Smooth muscle cell of the brain vasculature (primary cell): ENCODE measurements at regions not wholly inside any gene's neighbourhood (a gene's known extent, or its start where the extent isn't known, plus 50 kb on each side); places are given as distances from the start of the nearest gene placed in this dataset.
"Not testable (repeated sequence)": the region's sequence is repeated elsewhere in the genome, so short reads cannot be mapped to it uniquely, and the experiment has no call there.

Experiments used
- DNase-seq: peaks from one replicate; pipeline ENCODE4 v3.0.0-alpha.2; 2012; ENCODE audit warnings: low read depth, low spot score

DNA sequence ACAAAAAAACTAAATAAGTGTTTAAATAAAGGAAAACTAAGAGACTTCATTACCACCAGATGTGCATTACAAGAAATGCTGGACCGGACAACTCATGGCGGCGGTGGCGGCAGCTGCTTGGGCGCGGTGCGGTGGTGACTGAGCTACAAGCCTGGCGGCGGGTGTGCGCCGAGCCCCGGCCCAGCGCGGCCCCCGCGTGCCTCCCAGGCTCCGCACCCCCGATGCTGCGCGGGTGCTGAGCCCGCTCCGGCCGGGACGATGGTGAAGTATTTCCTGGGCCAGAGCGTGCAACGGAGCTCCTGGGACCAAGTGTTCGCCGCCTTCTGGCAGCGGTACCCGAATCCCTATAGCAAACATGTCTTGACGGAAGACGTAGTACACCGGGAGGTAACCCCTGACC is 52.2 kb upstream of the RCOR3 start:
- DNase-seq: no peak

DNA sequence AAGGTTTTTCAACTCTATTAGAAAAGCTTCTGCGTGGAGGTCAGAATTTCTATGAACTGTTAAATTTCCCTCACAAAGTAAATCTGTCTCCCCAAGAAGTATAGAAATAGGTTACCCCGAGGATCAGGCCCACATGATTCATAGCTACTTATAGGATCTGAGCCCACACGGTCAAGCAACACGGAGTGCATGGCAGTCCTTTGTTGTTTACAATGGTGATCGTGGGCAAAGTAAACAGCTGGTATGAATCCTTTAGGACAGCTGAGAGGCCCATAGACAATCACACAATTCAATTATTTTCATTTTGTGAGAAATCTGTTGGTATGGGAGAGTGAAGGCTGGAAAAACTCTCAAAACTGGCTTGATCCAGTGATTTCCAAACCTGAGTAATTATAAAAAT is 58.9 kb upstream of the RCOR3 start:
- DNase-seq: no peak

DNA sequence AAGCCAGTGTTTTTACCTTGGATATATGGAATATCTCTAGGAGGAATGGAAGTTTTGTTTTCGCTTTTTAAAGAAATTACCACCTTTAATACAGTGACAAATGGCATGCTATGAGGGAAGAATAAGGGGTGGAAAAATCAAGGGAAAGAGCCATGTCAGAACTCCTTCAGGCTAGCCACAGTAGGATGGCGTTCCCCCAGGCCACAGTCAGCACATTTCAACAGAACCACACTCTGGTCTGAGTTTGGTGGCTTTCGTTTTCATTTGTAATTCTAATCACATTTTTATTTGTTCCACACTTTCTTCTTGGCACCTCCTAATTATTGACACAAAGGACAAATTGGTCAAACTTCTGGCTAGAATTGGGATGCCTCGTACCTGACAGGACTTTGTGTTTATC is 60.3 kb upstream of the RCOR3 start:
- DNase-seq: no peak

DNA sequence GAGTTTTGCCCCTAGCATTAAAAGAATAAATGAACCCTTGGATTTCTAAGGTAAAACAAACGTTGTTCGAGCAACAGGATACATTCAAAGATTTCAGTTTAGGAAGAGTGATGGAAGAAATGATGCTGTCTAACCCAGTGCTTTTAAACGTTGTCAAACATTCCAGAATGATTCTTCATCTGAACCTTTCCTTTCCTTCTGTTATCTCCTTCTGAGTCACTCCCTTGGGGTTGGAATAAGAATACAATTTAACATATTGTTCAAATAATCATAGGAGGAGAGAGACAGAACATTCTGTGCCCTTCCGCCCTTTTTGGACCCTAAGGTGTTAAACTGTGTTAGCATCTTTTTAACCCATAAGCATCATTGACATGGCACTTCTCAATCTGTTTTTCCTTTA is 61.1 kb upstream of the RCOR3 start:
- peak; percentile 7 for DNase-seq

DNA sequence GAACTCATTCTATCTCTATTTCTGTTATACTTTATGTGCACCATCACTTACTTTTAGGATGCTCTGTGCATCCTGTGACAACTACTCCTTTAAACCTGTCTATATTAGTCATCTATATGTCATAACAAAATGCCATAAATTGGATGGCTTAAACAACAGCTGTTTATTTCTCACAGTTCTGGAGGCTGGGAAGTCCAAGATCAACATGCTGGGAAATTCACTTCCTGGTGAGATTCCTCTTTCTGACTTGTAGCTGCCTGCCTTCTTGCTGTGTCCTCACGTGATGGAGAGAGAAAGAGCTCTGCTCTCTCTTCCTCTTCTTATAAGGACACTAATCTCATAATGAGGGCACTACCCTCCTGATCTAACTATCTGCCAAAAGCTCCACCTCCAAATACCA is 62.3 kb upstream of the RCOR3 start:
- no peak for DNase-seq

DNA sequence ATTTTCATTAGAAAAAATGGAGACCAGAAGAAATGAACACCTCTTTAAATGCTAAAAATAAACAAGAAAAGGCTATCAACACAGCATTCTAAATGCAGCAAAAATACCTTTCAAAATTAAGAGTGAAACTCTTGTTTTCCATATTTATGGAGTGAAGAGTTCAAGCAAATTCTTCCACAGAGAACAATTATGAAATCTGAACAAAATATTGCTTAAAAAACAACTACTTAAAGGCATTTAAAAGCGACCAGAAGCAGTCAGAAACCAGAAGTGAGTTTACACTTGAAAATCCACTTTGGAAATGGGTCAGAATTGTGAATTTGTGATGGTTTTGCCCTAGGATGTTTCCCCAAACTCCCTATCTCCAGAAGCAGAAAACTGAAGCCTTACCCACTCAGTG is 60.9 kb upstream of the KCNH1 start:
- DNase-seq: no peak

DNA sequence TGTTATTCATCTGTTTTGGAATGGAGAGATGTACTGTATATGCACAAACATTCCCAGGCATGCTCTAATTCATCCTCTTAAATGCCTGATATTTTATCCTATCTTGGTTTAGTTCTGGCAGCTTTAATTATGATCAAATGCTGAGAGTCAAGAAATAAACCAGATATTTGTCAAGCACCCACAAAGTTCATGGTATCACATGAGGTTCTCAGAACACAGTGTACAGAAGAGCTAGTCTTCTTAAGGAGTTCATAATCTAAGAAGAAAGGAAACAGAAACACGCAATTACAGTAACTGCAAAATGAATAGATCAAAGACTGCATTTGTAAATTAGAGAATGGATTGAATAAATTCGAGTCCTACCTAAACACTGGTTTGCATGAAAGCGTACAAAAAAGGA is 58.3 kb upstream of the KCNH1 start:
- no peak for DNase-seq

DNA sequence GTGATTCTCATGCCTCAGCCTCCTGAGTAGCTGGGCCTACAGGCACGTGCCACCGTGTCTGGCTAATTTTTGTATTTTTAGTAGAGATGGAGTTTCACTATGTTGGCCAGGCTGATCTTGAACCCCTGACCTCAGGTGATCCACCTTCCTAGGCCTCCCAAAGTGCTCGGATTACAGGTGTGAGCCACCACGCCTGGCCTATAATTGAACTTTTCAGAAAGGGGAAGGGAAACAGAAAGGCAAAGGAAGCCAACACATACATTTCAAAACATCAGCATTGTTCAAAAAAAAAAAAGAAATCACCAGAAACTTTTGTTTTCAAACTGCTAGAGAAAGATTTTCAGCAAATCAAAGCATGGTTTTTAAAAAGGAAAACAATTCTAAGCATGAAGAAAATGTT is 54.8 kb upstream of the KCNH1 start:
- DNase-seq: not testable (repeated sequence)

DNA sequence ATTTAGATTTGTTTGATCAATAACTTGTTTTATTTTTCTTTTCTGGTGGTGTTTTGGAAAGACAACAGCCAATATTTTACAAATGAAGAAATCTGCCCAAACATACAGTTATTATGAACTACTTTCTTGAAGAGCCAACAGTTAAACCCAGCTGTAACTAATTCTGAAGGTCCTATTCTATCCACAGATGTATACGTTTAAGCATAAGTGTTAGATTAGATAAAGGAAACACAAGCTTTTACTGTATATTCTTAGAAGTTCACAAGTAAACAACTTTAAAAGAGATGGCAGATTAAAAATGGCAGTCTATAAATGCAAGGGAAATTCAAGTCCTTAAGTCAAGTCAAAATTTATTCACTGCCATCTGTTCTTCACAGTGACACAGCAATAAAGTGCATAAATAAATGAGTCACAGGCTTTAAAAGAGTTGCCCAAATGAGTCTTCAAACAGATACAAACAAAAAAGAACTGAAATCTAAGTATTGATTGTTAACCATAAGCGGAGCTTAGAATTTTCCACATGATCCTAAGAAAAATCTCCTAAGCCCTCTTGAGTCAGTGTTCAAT is 49.9 kb upstream of the KCNH1 start:
- no peak for DNase-seq
